ENCODE measurements at regions not wholly inside any gene's neighbourhood (a gene's known extent, or its start where the extent isn't known, plus 50 kb on each side); places are given as distances from the start of the nearest gene placed in this dataset.
"Not testable (repeated sequence)": the region's sequence is repeated elsewhere in the genome, so short reads cannot be mapped to it uniquely, and the experiment has no call there.

GRCh38 chr14:48805315-48805714, 780.9 kb downstream of the RPS29 start:
- DNase-seq: no peak

GRCh38 chr14:48792376-48793024, 793.7 kb downstream of the RPS29 start:
- no peak for DNase-seq

- DNase-seq: no peak
Measured at GRCh38 chr14:48788771-48789170, 797.4 kb downstream of the RPS29 start.

DNA sequence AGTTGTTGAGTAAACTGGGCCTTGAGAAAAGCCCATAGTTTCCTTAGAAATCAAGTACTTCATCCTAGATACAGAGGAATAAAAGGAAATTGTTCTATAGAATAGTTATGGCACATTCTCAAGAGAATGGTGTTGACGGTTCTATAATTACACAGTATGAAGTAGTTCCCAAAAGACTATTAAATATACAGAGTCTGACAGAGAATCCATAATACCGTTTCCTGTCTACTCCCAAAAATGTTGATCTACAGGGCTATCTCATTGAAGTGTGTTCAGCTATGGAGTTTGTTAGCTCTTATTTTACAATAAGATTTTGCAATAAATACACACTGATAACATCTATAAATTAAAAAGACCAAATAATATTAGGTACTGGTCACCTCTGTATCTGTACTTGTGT, 799.7 kb downstream of the RPS29 start:
- no peak for DNase-seq

- peak; percentile 62 for DNase-seq
Measured at GRCh38 chr14:48771717-48772116, 814.5 kb downstream of the RPS29 start.

DNA sequence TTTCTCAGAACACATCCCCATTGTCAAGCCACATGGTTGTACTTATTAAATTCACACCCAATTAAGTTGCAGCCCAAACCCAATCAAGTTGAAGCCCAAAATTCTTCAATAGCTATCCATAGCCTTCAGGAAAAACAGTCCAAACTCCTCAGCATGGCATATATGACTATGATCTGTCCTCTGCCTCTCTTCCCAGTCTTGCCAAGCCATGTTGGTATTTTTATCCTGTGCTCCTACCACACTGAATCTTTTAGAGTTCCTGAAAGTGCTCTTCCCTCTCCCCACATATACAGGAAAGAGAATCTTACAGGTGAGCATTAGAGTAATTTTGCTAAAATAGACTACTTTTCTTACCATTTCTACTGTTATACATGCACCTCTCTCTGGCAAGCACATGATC, 834.9 kb downstream of the RPS29 start:
- no peak for DNase-seq

DNA sequence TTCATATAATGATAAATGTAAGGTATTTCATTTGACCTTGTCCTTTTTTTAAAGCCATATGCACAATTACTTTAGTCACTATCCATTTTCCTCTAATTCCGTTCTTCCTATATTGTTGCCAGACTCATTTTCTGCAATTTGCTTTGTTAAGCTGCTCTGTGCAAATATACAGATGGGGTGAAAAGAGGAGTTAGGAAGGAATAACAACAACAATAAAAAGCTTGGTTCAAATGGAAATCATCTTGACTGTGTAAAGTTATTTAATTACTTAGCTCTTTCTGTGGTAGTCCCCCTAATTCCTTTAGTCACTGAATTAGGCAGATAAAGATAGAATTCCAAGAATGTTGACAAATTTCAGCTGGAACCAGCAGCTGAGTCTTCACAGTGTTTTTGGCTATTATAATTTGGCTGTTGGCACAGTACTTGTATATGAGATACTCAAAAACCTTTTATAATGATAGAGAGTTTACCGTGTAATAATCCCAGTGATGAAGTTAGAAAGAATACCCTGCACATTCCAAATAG, 838.0 kb downstream of the RPS29 start:
- DNase-seq: no peak

- no peak for DNase-seq
Measured at GRCh38 chr14:48747561-48748089, 838.6 kb downstream of the RPS29 start.

DNA sequence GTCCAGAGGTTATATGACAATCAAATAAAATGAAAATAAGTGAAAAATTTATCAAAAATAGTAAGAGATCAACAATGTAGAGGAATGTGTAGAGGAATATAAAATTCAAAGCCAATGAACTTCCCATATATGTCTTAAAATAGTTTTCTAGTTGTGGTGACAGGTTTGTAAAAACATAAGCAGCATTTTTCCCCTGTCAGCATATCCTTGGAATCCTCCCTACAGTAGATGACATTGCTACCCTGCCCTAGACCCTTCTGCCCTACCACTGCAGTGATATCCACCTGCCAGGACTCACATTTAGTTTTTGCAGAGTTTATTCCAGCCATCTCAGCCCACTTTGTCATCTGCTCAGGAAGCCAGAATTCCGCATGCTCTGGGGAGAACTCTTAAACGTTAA, 842.0 kb downstream of the RPS29 start:
- no peak for DNase-seq

GRCh38 chr14:48738186-48738925, 847.8 kb downstream of the RPS29 start:
- peak; percentile 96 for DNase-seq

DNA sequence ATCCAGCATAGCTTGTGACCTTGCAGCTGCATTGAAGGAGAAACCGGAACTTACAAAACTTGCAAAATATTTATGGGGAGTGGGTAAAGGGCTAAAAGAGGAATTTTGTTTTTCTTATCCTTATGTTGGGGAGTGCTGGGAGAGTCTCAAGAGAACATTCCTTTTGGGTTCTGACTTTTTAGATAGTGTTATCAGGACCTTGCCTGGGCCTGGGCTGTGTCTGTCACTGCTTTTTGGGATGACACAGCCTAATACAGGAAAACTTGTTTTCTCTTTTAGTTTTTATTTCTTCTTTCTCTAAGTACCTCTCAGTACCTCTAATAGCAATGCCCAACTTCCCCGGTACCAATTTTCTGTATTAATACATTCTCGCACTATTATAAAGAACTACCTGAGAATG, 850.6 kb downstream of the RPS29 start:
- no peak for DNase-seq

GRCh38 chr14:48731260-48731659, 854.9 kb downstream of the RPS29 start:
- no peak for DNase-seq

- no peak for DNase-seq
Measured at GRCh38 chr14:48726080-48726642, 860.0 kb downstream of the RPS29 start.

- no peak for DNase-seq
Measured at GRCh38 chr14:48725051-48725734, 861.0 kb downstream of the RPS29 start.

DNA sequence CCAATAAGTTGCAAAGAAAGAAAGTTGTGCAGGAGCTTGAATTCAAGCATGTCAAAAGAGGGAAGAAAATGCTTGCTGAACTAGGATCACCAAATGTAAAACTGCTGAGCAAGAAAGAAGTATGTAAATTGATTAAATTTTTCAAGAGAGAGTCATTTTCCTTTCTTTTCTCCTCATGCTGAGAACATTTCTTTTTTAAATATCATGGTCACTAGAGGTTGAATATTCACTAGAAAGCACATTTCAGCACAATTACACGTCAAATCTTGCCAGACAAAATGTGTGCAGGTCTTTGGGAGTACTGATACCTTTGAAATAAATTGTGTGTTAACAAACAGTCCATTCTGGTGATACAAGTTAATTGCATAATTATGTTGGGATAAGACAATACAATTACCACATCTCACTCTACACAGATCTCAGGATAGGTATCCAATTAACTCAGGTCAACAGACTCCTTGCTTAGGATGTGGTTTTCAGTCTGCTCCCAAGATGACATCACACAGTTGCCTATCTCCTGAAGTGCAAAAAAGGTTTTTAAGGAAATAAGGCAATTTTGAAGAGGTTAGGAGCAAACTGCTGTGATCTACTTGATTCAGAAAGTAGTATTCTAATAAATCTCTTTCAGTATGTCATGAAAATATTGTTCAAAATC, 862.2 kb downstream of the RPS29 start:
- no peak for DNase-seq

- no peak for DNase-seq
Measured at GRCh38 chr14:48714366-48714765, 871.8 kb downstream of the RPS29 start.

DNA sequence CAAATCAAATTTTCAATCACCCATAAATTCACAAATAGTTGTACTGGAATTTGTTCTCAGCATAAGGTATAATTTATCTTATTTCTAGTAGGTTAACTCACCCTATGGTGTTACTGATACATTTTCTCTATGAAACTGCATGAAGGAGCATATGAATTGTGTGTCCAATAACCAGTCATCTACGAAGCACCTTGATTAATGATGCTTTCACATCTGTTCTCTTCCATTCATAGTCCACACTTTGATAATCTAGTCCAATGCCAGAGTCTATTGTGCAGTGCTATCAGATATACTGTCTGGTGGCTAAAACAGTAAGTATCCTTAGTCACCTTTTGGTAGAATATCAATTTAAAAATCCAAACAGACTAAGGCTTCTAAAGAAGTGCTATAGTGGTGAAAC, 876.0 kb downstream of the RPS29 start:
- no peak for DNase-seq

- no peak for DNase-seq
Measured at GRCh38 chr14:48709277-48709785, 876.8 kb downstream of the RPS29 start.

DNA sequence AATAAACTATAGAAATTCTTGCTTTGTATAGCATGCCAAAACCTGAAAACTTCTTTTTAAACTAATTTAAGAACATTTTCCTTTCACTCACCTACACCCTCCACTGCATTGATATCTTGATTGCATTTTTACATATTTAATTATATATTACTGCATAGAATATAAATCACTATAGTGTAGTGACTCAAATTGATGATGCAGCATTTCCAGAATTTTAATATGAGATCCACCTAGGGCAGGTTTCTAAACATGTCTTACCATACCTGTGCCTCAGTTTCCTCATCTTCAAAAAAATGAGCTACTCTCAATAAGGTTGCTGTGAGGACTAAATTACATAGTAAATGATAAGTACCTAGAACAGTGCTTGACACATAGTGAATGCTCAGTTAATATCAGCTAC, 881.5 kb downstream of the RPS29 start:
- no peak for DNase-seq

GRCh38 chr14:48703728-48704467, 882.3 kb downstream of the RPS29 start:
- DNase-seq: no peak

DNA sequence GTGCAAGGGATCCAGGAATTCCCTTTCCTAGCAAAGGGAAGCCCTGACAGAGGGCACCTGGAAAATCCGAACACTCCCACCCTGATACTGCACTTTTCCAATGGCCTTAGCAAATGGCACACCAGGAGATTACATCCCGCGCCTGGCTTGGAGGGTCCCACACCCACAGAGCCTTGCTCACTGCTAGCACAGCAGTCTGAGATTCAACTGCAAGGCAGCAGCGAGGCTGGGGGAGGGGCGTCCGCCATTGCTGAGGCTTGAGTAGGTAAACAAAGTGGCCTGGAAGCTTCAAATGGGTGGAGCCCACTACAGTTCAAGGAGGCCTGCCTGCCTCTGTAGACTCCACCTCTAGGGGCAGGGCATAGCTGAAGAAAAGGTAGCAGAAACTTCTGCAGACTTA, 888.8 kb downstream of the RPS29 start:
- not testable (repeated sequence) for DNase-seq

DNA sequence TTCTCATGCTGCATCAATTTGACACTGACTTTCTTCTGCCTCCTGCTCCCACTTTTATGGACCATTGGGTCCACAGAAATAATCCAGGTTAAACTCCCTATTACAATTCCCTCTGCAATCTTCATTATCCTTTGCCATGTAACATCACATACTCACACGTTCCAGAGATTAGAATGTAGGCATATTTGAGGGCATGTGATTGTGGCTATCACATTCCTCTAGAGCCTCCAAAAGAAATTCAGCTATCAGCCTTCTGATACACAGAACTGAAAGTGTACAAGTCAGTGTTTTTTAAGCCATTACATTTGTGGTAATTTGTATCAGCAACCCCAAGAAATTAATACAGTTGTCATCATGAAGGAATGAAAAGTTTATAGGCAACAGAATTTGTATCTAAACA, 892.4 kb downstream of the RPS29 start:
- DNase-seq: no peak

Data from NCI-H1092 treated with DMSO at 0.1 percent for 48 hours (cell line).